GM19468 (cell line): ENCODE measurements at regions not wholly inside any gene's neighbourhood (a gene's known extent, or its start where the extent isn't known, plus 50 kb on each side); places are given as distances from the start of the nearest gene placed in this dataset.
"Not testable (repeated sequence)": the region's sequence is repeated elsewhere in the genome, so short reads cannot be mapped to it uniquely, and the experiment has no call there.

Experiments
- ATAC-seq: cut with Tn5 transposase; IDR thresholded peaks from one replicate; pipeline ENCODE4 v1.9.1; 2021; ENCODE audit warnings: mild to moderate bottlenecking, moderate library complexity, moderate number of reproducible peaks; ENCODE audit not compliant: unreplicated experiment; ENCODE audit errors: extremely low read depth

DNA sequence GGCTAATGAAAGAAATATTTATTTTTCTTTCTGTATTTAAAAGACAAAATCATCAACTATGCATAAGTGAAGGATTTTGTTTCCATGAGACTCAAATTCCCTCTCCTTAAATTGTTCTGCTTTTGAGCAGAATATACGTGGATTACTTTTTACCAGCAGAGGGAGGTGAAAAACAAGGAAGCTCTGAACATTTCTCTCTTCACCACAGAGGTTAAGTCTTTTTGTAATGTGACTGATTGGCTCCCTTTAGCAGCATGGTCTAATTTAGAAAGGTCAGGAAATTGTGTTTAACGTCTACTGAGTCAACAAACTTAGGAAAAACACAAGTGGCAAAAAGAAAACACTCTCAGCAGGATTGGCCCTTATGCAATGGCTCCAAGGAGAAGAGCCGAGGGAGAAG lies 55.1 kb upstream of the F9 start:
- ATAC-seq, result no peak

GRCh38 chrX:139461945-139462344 lies 68.6 kb upstream of the F9 start:
- not testable (repeated sequence) for ATAC-seq

GRCh38 chrX:139454743-139455142 lies 75.8 kb upstream of the F9 start:
- no peak for ATAC-seq

DNA sequence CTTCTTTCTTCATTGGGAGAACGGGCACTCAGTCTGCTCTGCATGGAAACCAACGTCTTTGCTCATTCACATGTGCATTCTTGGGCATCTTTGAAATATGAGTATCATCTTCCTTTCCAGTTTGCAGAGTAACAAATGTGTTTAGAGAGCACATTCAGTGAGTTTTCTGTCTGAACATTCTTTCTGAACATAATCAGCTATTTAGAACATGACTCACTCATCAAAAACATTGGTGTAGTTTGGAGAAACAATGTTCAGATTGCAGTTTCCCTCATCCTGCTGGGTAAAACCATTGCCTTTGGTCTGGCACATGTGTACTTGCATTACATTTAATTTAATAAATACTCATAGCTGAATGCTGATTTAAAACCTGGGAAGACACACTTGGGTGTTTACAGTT lies 81.5 kb upstream of the F9 start:
- no peak for ATAC-seq

GRCh38 chrX:139446832-139447231 lies 83.7 kb upstream of the F9 start:
- no peak for ATAC-seq

GRCh38 chrX:139429913-139430312 lies 100.6 kb upstream of the F9 start:
- no peak for ATAC-seq

DNA sequence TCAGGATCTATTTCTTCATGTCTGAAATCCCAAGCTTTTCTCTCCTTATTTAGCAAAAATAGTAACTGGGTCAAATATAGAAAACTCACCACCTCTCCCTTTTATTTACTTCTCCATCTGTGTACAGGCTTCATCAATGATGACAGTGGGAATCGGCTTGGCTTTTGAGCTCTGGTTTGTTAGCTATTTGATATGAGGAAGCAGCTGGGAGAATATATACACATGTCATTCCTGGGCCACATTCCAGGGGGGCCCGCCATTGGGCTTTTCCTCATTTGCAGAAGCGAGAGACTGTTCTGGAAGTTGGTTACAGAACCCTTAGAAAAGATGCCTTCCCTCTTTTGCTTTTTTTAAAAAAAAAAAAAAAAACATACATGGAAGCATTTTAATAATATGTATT lies 107.4 kb upstream of the F9 start:
- no peak for ATAC-seq

- not testable (repeated sequence) for ATAC-seq
These were observed 132.3 kb upstream of the F9 start for GRCh38 chrX:139398258-139398657.

GRCh38 chrX:139388254-139388653 lies 142.3 kb upstream of the F9 start:
- no peak for ATAC-seq

DNA sequence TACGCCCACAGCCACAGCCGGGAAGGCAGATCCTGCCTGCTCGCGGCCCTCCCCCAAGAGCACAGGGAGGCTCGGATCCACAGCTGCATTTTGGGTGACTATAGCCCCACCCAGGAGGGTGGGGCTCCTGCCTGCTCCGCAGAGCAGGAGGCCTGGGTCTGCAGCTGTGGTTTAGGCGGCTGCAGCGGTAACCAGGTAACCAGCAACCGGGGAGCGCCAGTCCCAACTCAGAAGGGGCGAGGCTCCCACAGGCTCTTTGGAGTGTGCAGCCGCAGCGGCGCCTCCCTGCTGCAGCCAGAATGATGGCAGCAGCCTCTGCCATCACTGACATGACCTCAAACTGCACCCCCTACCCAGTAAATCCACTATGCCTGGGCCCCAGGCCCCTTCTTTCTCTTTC lies 148.0 kb upstream of the F9 start:
- no peak for ATAC-seq

DNA sequence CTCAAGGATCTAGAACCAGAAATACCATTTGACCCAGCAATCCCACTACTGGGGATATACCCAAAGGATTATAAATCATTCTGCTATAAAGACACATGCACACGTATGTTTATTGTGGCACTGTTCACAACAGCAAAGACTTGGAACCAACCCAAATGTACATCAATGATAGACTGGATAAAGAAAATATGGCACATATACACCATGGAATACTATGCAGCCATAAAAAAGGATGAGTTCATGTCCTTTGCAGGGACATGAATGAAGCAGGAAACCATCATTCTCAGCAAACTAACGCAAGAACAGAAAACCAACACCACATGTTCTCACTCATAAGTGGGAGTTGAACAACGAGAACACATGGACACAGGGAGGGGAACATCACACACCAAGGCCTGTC lies 154.0 kb upstream of the F9 start:
- not testable (repeated sequence) for ATAC-seq

DNA sequence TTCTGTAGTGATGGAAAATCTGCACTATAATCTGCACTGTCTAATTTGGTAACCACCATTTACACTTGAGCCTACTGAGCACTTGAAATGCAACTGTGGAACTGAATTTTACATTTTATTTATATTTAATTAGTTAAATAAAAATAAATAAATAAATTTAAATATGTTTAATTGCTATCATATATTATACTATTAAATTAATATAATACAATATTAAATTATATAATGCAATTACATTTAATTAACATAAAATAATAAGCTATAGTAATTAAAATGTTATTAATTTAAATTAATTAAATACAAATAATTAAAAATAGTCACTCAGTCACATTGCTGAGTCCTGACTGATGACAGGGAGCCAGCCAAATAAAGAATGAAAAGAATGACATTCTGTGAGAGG lies 170.2 kb upstream of the F9 start:
- no peak for ATAC-seq

DNA sequence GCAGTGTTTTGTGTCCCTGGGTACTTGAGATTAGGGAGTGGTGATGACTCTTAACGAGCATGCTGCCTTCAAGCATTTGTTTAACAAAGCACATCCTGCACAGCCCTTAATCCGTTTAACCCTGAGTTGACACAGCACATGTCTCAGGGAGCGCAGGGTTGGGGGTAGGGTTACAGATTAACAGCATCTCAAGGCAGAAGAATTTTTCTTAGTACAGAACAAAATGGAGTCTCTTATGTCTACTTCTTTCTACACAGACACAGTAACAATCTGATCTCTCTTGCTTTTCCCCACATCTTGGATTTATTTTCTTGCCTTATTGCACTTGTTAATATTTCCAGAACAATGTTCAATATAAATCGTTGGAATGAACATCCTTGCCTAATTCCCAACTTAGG lies 187.9 kb upstream of the F9 start:
- ATAC-seq, result not testable (repeated sequence)

DNA sequence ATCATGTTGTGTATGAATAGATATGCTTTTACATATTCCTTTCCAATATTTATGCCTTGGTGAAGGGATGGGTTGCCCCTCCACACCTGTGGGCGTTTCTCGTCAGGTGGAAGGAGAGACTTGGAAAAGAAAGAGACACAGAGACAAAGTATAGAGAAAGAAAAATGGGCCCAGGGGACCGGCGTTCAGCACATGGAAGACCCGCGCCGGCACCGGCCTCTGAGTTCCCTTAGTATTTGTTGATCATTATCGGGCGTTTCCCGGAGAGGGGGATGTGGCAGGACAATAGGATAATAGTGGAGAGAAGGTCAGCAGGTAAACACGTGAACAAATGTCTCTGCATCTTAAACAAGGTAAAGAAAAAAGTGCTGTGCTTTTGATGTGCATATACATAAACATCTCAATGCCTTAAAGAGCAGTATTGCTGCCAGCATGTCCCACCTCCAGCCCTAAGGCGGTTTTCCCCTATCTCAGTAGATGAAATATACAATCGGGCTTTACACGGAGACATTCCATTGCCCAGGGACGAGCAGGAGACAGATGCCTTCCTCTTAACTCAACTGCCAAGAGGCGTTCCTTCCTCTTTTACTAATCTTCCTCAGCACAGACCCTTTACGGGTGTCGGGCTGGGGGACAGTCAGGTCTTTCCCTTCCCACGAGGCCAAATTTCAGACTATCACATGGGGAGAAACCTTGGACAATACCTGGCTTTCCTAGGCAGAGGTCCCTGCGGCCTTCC lies 188.5 kb upstream of the F9 start:
- ATAC-seq, result not testable (repeated sequence)

GRCh38 chrX:139332441-139332840 lies 198.1 kb upstream of the F9 start:
- no peak for ATAC-seq

DNA sequence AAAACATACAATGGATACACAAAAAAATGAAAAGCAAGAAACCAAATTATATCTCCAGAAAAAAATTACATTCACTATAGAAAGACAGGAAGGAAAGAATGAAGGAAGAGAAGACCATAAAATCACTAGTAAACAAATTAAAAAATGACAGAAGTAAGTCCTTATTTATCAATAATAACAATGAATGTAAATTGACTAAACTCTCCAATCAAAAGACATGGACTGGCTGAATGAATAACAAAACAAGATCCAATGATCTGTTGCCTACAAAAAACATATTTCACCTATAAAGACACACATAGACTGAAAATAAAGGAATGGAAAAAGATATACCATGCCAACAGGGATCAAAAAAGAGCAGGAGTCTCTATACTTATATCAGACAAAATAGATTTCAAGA lies 203.2 kb upstream of the F9 start:
- ATAC-seq, result no peak

- ATAC-seq, result no peak
These were observed 205.8 kb upstream of the F9 start for GRCh38 chrX:139324756-139325155.

- not testable (repeated sequence) for ATAC-seq
These were observed 209.7 kb upstream of the F9 start for GRCh38 chrX:139320661-139321354.

GRCh38 chrX:139306675-139307074 lies 223.9 kb upstream of the F9 start:
- ATAC-seq, result not testable (repeated sequence)

GRCh38 chrX:139304471-139304870 lies 226.1 kb upstream of the F9 start:
- ATAC-seq, result no peak

DNA sequence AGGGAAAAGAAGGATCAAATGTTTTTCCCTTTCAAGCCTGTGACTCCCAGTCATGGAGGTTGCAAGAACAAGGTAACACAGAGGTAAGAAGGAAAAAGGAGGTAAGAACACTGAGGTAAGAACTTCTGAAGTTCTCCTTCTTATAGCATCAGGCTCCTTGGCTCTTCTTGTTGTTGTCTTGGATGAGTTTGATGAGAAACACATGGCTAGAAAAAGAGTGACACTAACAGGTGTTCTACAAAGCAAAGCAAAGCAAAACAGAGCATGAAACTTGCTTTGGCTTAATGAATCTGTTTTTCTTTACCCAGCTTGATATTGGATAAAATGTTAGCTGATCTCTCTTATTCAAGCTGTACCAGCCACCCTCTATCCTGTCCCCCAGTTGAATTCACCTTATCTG lies 231.2 kb upstream of the F9 start:
- ATAC-seq, result no peak

DNA sequence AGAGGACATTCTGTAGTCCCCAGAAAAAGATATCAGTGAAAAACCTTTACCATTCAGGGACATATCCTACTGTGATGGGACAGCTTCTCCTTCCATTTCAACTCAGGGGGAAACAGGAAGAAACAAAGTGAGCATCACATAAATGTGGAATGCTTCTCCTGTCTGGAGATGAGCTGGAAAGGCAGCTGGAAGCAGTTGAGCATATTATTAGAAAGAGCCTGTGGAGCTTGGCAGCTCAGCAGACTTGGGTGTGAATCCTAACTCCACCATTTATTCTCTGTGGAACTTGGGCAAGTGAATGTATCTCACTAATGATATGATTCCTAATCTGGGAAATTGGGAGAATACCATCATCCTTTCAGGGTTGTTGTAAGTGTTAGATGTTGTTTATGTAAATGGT lies 232.1 kb upstream of the F9 start:
- no peak for ATAC-seq
